GM13976 (cell line): ENCODE measurements at regions not wholly inside any gene's neighbourhood (a gene's known extent, or its start where the extent isn't known, plus 50 kb on each side); places are given as distances from the start of the nearest gene placed in this dataset.

Source experiments
- DNase-seq: peaks from one replicate; pipeline ENCODE4 v3.0.0; 2012; ENCODE audit warnings: low spot score
- in situ Hi-C: fragments of 300-500 bp; cut with MboI; formaldehyde crosslinking; loops from one replicate; pipeline ENCODE4 v1.12.0; 2022; ENCODE audit warnings: low sequenced_read_pairs, mixed read lengths, inconsistent platforms; ENCODE audit not compliant: unreplicated experiment
- TF ChIP-seq, protein P1 (sequence below): IDR thresholded peaks from 2 replicates; pipeline ENCODE4 v1.5.1; 2012; ENCODE audit warnings: borderline replicate concordance, mild to moderate bottlenecking; ENCODE audit not compliant: insufficient read depth; ENCODE audit errors: extremely low read depth, missing control alignments, control extremely low read depth

DNA sequence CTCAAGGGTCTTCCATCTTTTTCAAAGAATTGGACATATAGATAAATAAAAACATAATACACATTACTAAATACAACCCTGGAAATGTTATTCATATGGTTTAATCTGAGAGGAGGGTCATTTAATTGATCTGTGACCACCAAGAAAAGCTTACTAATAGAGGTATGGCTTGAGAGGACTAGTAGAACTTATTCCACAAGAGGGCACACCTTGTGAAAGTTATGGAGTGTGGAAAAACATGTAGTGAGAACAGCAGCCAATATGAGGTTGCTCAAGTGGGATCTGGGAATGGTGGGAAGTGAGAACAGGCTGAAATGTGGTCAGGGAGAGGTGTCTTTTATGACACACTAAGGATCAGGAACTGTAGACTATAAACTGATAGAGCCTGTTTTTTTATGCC lies 973.5 kb upstream of the B3GALT2 start:
- in situ Hi-C loops: no loop called here
- TF ChIP-seq, protein P1, sequence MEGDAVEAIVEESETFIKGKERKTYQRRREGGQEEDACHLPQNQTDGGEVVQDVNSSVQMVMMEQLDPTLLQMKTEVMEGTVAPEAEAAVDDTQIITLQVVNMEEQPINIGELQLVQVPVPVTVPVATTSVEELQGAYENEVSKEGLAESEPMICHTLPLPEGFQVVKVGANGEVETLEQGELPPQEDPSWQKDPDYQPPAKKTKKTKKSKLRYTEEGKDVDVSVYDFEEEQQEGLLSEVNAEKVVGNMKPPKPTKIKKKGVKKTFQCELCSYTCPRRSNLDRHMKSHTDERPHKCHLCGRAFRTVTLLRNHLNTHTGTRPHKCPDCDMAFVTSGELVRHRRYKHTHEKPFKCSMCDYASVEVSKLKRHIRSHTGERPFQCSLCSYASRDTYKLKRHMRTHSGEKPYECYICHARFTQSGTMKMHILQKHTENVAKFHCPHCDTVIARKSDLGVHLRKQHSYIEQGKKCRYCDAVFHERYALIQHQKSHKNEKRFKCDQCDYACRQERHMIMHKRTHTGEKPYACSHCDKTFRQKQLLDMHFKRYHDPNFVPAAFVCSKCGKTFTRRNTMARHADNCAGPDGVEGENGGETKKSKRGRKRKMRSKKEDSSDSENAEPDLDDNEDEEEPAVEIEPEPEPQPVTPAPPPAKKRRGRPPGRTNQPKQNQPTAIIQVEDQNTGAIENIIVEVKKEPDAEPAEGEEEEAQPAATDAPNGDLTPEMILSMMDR: no peak
- no peak for DNase-seq

DNA sequence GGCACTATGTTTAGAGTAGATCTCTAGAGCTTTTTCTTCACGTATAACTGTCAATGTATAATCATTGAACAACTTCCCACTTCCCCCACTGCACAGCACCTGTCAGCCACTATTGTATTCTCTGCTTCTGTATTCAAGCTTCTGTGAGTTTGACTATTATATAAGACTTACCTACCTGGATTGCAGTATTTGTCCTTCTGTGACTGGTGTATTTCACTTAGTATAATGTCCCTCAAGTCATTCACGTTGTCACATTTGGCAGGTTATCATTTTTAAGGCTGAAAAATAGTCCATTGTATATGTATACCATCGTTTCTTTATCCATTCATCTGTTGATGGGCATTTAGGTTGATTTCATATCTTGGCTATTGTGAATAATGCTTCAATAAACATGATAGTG lies 969.5 kb upstream of the B3GALT2 start:
- TF ChIP-seq, protein P1: no peak
- in situ Hi-C loops: no loop called here
- no peak for DNase-seq

DNA sequence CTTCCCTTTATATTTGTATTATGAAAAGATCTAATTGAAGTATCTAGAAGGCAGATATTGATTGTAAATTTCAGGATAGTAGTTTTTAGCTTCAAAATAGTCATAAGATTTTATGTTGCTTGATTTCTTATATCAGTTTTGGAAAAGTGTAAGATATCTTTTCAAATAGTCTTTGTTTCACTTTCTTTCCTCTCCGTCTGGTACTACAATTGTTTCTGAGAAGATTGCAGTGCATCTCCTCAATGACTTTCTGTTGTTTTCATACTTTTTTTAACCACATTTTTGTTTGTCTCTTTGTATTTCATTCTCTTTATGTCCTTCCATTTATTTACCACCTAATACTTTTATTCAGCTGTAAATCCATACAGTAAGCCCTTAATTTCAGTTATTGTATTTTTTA lies 964.6 kb upstream of the B3GALT2 start:
- in situ Hi-C loops: no loop called here
- DNase-seq: no peak
- TF ChIP-seq, protein P1: no peak

DNA sequence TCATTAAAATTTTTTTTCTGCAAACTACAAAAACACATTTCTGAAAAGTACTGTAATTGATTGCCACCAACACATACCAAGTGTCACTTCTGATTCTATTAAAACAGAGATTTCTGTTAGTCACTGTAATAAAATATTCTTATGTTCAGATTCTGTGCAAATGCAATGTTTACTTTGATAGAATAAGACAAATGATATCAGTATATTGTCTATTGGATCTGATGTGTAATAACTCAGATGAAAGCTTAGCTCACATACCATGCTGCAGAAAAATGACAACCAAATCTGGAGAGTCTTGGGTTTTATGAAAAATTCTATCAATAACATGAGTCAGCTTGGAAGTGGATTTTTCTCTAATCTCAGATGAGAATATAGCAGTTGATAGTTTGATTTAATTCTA lies 963.8 kb upstream of the B3GALT2 start:
- DNase-seq: no peak
- in situ Hi-C loops: no loop called here
- TF ChIP-seq, protein P1: no peak

DNA sequence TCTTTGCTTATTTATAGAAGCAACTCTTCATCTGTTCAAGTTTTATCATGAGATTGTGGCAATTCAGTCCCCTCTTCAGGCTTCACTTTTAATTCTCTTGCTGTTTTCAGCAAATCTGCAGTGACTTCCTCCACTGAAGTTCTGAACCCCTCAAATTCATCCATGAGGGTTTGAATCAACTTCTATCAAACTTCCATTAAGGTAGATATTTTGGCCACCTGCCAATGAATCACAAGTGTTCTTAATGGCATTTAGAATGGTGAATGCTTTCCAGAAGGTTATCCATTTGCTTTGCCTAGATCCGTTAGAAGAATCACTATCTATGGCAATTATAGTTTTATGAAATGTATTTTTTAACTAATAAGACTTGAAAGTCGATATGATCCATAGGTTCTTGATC lies 946.7 kb upstream of the B3GALT2 start:
- TF ChIP-seq, protein P1: no peak
- in situ Hi-C loops: no loop called here
- DNase-seq: no peak

DNA sequence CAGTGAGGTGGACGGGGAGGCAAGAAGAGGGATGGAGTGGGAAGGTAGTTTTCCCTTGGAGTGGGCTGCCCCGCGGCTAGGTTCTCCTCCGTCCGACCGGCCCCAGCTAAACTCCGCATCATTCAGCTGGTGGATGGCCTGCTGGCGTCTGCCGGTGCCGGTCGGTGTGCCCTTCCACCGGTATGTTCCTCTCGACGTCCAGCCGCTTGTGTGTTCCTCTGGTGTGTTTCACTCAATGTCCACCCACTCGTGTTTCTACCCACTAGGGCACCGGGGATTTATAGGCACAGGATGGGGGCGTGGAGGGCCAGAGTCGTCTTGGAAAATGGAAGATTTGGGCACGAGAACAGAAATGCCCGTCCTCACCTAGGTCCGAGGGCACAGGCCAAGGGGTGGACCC lies 931.7 kb upstream of the B3GALT2 start:
- TF ChIP-seq, protein P1: no peak
- in situ Hi-C loops: no loop called here
- no peak for DNase-seq

DNA sequence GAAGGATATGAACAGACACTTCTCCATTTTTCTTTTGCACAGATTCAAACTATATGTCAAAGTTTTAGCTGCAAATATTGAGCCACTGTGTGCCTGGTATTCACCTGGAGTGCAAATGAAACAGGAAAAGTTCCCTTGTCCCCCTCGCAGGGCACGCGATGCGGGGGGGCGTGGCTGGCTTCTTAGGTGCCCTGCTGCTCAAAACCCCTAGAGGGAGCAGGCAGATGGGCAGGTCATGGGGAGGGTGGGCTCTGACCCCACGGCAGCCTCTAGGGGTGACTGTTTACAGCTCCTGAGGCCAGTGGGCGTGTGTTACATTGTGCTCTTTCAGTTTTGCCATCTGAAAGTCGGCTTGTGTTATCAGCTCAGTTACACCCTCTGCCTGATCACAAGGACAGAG lies 931.2 kb upstream of the B3GALT2 start:
- DNase-seq: no peak
- in situ Hi-C loops: no loop called here
- TF ChIP-seq, protein P1: no peak
